ENCODE measurements at regions not wholly inside any gene's neighbourhood (a gene's known extent, or its start where the extent isn't known, plus 50 kb on each side); places are given as distances from the start of the nearest gene placed in this dataset.

- TF ChIP-seq KDM1A (IDR thresholded peaks at IDR 0.05; ENCODE audit: low read depth) (no peak), PHF8 (IDR thresholded peaks at IDR 0.05; ENCODE audit: borderline replicate concordance, low read depth) (no peak), MAZ (IDR thresholded peaks at IDR 0.05; ENCODE audit: borderline replicate concordance, low read depth, low read length) (no peak), MAX (IDR thresholded peaks at IDR 0.05) (no peak), USF2 (IDR thresholded peaks at IDR 0.05) (no peak), PBX3 (IDR thresholded peaks at IDR 0.05) (no peak), MYC (IDR thresholded peaks at IDR 0.05; ENCODE audit: borderline replicate concordance, low read length) (no peak)
- no peak overlapping the region for H3K27ac ChIP-seq
- FAIRE-seq (no peak), ATAC-seq (no peak), DNase-seq (ENCODE audit: low read depth in 1 of 2, low spot score in 1 of 2) (no peak)
- H3K4me1 ChIP-seq: no peaks in the 10 kb centered on the region
- H3K9me3 ChIP-seq: no peaks in the 10 kb centered on the region
- no peak overlapping the region for H3K4me3 ChIP-seq
- no peak overlapping the region for H3K4me2 ChIP-seq
- WGBS (ENCODE audit: missing lambda C conversion rate): 19% methylated on average over 3 of the region's 3 CpGs
- POLR2A ChIA-PET: no interaction called here
- CTCF ChIA-PET: no interaction called here
These were observed 353.9 kb upstream of the GRAMD2B start for GRCh38 chr5:126069329-126069728.

- POLR2A ChIA-PET: no interaction called here
- Histone ChIP-seq H3K27ac (no peak overlapping the region), H3K9me3 (no peaks in the 10 kb centered on the region), H3K4me2 (no peak overlapping the region), H3K4me3 (no peak overlapping the region), H3K4me1 (no peaks in the 10 kb centered on the region)
- TF ChIP-seq HEYL (CRISPR knock-in tag; IDR thresholded peaks at IDR 0.05) (no peak), FOSL2 (IDR thresholded peaks at IDR 0.05) (no peak), FOSL2 (CRISPR knock-in tag; IDR thresholded peaks at IDR 0.05) (no peak), ELK1 (IDR thresholded peaks at IDR 0.05; ENCODE audit: low read depth, low read length) (no peak), FOXS1 (CRISPR knock-in tag; IDR thresholded peaks at IDR 0.05) (no peak), RFX5 (IDR thresholded peaks at IDR 0.05) (no peak), CTCF (IDR thresholded peaks at IDR 0.05) (no peak), CHD2 (IDR thresholded peaks at IDR 0.05; ENCODE audit: low read length, partially characterized antibody) (no peak), PHF8 (IDR thresholded peaks at IDR 0.05; ENCODE audit: borderline replicate concordance, low read depth) (no peak), CEBPB (IDR thresholded peaks at IDR 0.05) (no peak), POLR2A (IDR thresholded peaks at IDR 0.05; ENCODE audit: low read length) (no peak), REST (IDR thresholded peaks at IDR 0.05) (no peak), HOXB13 (CRISPR knock-in tag; IDR thresholded peaks at IDR 0.05; ENCODE audit: low read depth) (no peak)
- DNase-seq (ENCODE audit: low read depth in 1 of 2, low spot score in 1 of 2) (no peak), ATAC-seq (no peak), FAIRE-seq (no peak)
- 9% methylated on average over 2 of the region's 2 CpGs for WGBS (ENCODE audit: missing lambda C conversion rate)
- CTCF ChIA-PET: no interaction called here
These were observed 352.7 kb upstream of the GRAMD2B start for GRCh38 chr5:126070481-126070880.
